ENCODE measurements at regions not wholly inside any gene's neighbourhood (a gene's known extent, or its start where the extent isn't known, plus 50 kb on each side); places are given as distances from the start of the nearest gene placed in this dataset.

DNA sequence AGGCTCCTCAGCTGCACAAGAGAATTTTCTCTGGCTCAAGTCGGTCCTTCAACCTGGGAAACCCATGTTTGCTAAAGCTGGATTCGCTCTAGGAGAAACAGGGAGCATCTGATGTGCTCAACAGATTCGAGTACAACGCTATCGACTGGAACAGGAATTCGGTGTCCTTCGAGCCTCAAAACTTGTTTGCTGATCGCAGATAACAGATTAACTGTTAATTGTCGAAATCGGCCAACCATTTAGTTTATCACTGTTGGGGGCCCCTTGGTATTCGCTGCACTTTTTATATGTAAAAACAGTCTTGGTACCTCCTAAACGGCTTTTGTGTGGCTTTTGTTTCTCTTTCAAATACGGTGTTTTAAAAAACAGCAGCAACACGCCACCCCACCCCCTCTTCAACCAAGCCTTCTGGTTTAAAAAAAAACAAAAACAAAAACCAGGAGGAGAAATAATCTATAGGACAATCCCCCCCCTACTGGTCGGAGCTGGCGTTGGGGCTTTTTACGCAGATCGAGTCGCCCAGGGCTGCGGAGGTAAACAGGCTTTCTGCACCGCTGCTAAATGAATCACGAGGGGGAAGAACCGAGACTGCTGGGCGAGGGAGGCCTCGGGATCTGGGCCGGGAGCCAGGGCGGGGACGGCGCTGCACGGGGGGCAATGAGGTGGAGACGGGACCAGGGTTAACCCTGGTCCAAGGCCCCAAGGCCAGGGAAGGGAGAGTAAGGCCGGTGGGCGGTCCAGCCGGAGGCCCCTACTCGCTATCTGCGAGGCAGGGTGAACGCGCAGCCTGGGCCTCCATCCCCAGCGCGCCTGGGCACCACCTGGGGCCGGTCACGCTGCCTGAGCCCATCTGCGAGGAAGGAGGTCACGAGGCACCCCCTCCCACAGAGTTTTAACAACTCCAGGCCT, 71.7 kb upstream of the BCOR start:
- no peak overlapping the region for H3K4ac ChIP-seq (ENCODE audit: low read depth, low read length)
- H3K79me2 ChIP-seq (ENCODE audit: control insufficient read depth, insufficient read depth, low read length) = no peaks in the 10 kb centered on the region
- no peaks in the 10 kb centered on the region for H3K4me1 ChIP-seq (ENCODE audit: control insufficient read depth, low read depth, low read length)
- H3K9ac ChIP-seq (ENCODE audit: low read length) = no peak overlapping the region
- no CpG with 5 or more reads among the region's 44 CpGs for WGBS (ENCODE audit: extremely low coverage, insufficient coverage, low lambda C conversion rate)
- no peak overlapping the region for H3K23ac ChIP-seq (ENCODE audit: low read length)
- DNase-seq = peak; percentile 85
- H4K8ac ChIP-seq (ENCODE audit: low read depth, low read length) = no peak overlapping the region
- H3K18ac ChIP-seq (ENCODE audit: low read length) = peak overlapping the region; percentile 56
- H3K4me3 ChIP-seq (ENCODE audit: low read length) = no peak overlapping the region
- H3K56ac ChIP-seq (ENCODE audit: low read length) = peak overlapping the region; percentile 34
- no peaks in the 10 kb centered on the region for H3K79me1 ChIP-seq (ENCODE audit: low read length)
- H3K36me3 ChIP-seq (ENCODE audit: control insufficient read depth, insufficient read depth, low read length) = no peaks in the 10 kb centered on the region
- H2BK5ac ChIP-seq (ENCODE audit: low read length) = no peak overlapping the region
- peaks cover 10% of the 10 kb centered on the region for H3K27me3 ChIP-seq (ENCODE audit: insufficient read depth, low read length, poor library complexity)
- H2BK120ac ChIP-seq (ENCODE audit: low read depth, low read length) = no peak overlapping the region
- H2AK5ac ChIP-seq (ENCODE audit: low read length) = no peak overlapping the region
- no peak overlapping the region for H3K27ac ChIP-seq (ENCODE audit: low read depth, low read length)
- no peak overlapping the region for H3K4me2 ChIP-seq (ENCODE audit: low read length)
- H2BK15ac ChIP-seq (replicated peaks; ENCODE audit: low read depth) = no peak overlapping the region
- no peak overlapping the region for H4K5ac ChIP-seq (ENCODE audit: low read length)

DNA sequence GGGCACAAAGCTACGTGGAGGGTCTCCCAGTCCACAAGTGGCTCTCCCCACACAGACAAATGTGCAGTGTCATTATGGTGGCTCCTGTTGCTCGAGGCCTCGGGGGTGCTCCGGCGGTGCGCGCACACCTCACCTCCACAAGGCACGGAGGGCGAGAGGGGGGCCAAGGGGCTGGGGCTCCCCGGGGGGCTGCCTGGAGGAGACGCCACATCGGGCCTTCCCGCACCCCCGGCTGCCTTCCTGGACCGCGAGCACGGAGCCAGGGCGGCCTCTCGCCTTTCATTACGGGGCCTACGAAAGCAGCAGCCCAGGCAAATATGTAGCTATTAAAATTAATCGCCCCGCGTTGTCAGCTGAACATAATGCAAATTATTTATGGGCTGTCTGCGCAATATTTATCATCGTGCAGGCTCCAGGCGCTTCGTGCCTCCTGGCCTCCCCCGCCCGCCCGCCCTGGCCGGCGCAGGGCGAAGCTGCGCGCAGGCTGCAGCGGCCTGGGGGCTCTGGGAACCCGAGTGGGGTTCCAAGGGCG, 70.8 kb upstream of the BCOR start:
- no peak overlapping the region for H3K23ac ChIP-seq (ENCODE audit: low read length)
- H3K4me2 ChIP-seq (ENCODE audit: low read length) = no peak overlapping the region
- H3K4me1 ChIP-seq (ENCODE audit: control insufficient read depth, low read depth, low read length) = no peaks in the 10 kb centered on the region
- peaks cover 10% of the 10 kb centered on the region for H3K27me3 ChIP-seq (ENCODE audit: insufficient read depth, low read length, poor library complexity)
- no peak overlapping the region for H3K56ac ChIP-seq (ENCODE audit: low read length)
- H3K79me2 ChIP-seq (ENCODE audit: control insufficient read depth, insufficient read depth, low read length) = no peaks in the 10 kb centered on the region
- no peak overlapping the region for H2BK120ac ChIP-seq (ENCODE audit: low read depth, low read length)
- no peak overlapping the region for H4K8ac ChIP-seq (ENCODE audit: low read depth, low read length)
- no CpG with 5 or more reads among the region's 39 CpGs for WGBS (ENCODE audit: extremely low coverage, insufficient coverage, low lambda C conversion rate)
- no peak overlapping the region for H3K9ac ChIP-seq (ENCODE audit: low read length)
- no peak overlapping the region for H3K4ac ChIP-seq (ENCODE audit: low read depth, low read length)
- no peak overlapping the region for H2BK15ac ChIP-seq (replicated peaks; ENCODE audit: low read depth)
- no peak overlapping the region for H3K27ac ChIP-seq (ENCODE audit: low read depth, low read length)
- H3K36me3 ChIP-seq (ENCODE audit: control insufficient read depth, insufficient read depth, low read length) = no peaks in the 10 kb centered on the region
- peak overlapping the region; percentile 56 for H3K18ac ChIP-seq (ENCODE audit: low read length)
- H4K5ac ChIP-seq (ENCODE audit: low read length) = no peak overlapping the region
- peak; percentile 1 for DNase-seq
- H3K4me3 ChIP-seq (ENCODE audit: low read length) = no peak overlapping the region
- H2BK5ac ChIP-seq (ENCODE audit: low read length) = no peak overlapping the region
- no peak overlapping the region for H2AK5ac ChIP-seq (ENCODE audit: low read length)
- H3K79me1 ChIP-seq (ENCODE audit: low read length) = no peaks in the 10 kb centered on the region

DNA sequence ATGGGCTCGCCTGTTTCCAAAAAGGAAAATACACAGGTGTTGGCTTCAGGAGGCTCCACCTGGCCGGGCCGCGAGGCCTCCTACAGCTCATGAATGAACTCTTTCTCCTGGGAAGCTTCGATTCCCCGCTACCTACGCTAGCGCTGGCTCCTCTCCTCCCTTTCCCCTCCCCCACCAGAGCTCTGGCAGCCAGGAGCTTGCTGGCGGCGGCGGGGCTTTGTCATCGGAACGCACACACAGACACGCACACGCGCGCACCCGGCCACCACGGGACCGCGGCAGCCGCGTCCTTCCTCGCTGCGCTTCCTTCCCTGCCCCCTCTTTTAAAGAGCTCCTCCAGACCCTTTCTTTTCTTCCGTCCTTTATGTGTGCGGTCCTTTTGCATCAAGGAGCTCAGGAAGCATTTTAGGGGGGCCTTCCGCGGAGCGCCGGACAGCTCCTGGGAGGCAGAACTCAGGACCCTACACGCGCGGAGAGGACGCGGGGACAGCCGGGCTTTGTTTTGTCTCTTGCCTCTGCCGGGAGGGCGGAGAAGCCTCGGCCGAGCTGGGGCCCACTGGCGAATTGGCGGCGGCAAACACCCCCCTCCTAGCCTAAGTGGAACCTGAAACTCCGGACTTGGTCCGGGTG, 70.2 kb upstream of the BCOR start:
- Histone ChIP-seq H3K18ac (ENCODE audit: low read length) (peak overlapping the region; percentile 56), H3K79me1 (ENCODE audit: low read length) (no peaks in the 10 kb centered on the region), H3K9ac (ENCODE audit: low read length) (peak overlapping the region; percentile 32), H2BK120ac (ENCODE audit: low read depth, low read length) (no peak overlapping the region), H3K4me1 (ENCODE audit: control insufficient read depth, low read depth, low read length) (no peaks in the 10 kb centered on the region), H3K36me3 (ENCODE audit: control insufficient read depth, insufficient read depth, low read length) (no peaks in the 10 kb centered on the region), H3K4me2 (ENCODE audit: low read length) (no peak overlapping the region), H2BK5ac (ENCODE audit: low read length) (no peak overlapping the region), H3K27ac (ENCODE audit: low read depth, low read length) (no peak overlapping the region), H3K79me2 (ENCODE audit: control insufficient read depth, insufficient read depth, low read length) (no peaks in the 10 kb centered on the region), H4K8ac (ENCODE audit: low read depth, low read length) (no peak overlapping the region), H2BK15ac (replicated peaks; ENCODE audit: low read depth) (no peak overlapping the region), H3K27me3 (ENCODE audit: insufficient read depth, low read length, poor library complexity) (peaks cover 10% of the 10 kb centered on the region), H3K23ac (ENCODE audit: low read length) (no peak overlapping the region), H3K56ac (ENCODE audit: low read length) (peak overlapping the region; percentile 25), H2AK5ac (ENCODE audit: low read length) (no peak overlapping the region), H4K5ac (ENCODE audit: low read length) (no peak overlapping the region), H3K4me3 (ENCODE audit: low read length) (no peak overlapping the region), H3K4ac (ENCODE audit: low read depth, low read length) (no peak overlapping the region)
- DNase-seq = peak; percentile 67
- no CpG with 5 or more reads among the region's 46 CpGs for WGBS (ENCODE audit: extremely low coverage, insufficient coverage, low lambda C conversion rate)

DNA sequence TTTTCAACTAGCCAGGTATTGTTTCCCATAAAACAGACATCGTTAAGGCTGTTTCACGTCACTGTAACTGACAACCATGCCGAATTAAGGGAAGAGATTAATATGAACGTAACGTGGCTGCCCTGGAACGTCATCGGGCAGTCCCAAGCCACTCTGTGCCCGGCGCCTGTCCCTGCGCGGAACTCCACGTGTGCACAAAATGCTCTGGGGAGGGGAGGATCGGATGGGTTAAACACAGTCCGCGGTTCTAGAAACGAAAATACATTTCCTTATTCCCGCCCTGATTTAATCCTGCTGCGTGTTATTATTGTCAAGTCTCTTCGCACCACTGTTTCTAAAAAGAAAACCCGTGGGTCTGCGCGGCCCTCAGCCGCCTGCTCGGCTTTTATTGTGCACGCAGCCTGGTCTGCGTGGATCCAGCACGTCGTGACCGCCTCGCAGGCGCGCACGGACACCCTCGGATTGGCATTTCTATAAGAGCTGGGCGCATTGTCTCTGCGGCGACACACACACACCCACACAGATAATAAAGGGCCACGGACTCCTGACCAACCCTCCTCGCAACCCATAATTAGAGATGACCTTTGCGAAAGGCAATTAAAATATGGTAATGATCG, 69.6 kb upstream of the BCOR start:
- Histone ChIP-seq H3K27ac (ENCODE audit: low read depth, low read length) (no peak overlapping the region), H2AK5ac (ENCODE audit: low read length) (no peak overlapping the region), H3K9ac (ENCODE audit: low read length) (no peak overlapping the region), H2BK15ac (replicated peaks; ENCODE audit: low read depth) (no peak overlapping the region), H4K8ac (ENCODE audit: low read depth, low read length) (no peak overlapping the region), H3K4ac (ENCODE audit: low read depth, low read length) (no peak overlapping the region), H4K5ac (ENCODE audit: low read length) (no peak overlapping the region), H3K79me1 (ENCODE audit: low read length) (no peaks in the 10 kb centered on the region), H2BK5ac (ENCODE audit: low read length) (no peak overlapping the region), H3K79me2 (ENCODE audit: control insufficient read depth, insufficient read depth, low read length) (no peaks in the 10 kb centered on the region), H3K27me3 (ENCODE audit: insufficient read depth, low read length, poor library complexity) (peaks cover 10% of the 10 kb centered on the region), H2BK120ac (ENCODE audit: low read depth, low read length) (no peak overlapping the region), H3K56ac (ENCODE audit: low read length) (no peak overlapping the region), H3K4me3 (ENCODE audit: low read length) (no peak overlapping the region), H3K18ac (ENCODE audit: low read length) (no peak overlapping the region), H3K4me2 (ENCODE audit: low read length) (no peak overlapping the region), H3K4me1 (ENCODE audit: control insufficient read depth, low read depth, low read length) (no peaks in the 10 kb centered on the region), H3K36me3 (ENCODE audit: control insufficient read depth, insufficient read depth, low read length) (no peaks in the 10 kb centered on the region), H3K23ac (ENCODE audit: low read length) (no peak overlapping the region)
- DNase-seq = no peak
- no CpG with 5 or more reads among the region's 41 CpGs for WGBS (ENCODE audit: extremely low coverage, insufficient coverage, low lambda C conversion rate)

DNA sequence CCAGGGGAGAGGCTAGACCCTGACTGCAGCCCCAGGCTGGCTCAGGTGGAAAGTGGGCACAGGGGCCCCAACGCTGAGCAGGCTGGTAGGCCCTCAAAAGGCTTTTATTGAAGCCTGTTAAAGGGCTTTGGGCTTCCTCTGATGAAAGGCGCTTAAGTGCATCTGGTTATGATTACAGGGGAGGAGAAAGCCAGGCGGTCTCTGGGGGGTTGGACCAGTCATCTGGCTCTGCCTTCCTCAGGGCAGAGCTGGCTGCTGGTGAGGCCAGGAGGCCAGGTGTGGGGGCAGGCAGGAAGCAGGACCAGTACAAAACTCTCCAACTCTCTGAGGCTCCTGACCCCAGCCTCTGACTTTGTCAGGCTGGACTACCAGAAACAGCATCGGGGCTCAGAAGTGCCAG, 68.8 kb upstream of the BCOR start:
- Histone ChIP-seq H3K79me2 (ENCODE audit: control insufficient read depth, insufficient read depth, low read length) (no peaks in the 10 kb centered on the region), H3K79me1 (ENCODE audit: low read length) (no peaks in the 10 kb centered on the region), H4K8ac (ENCODE audit: low read depth, low read length) (no peak overlapping the region), H3K36me3 (ENCODE audit: control insufficient read depth, insufficient read depth, low read length) (no peaks in the 10 kb centered on the region), H3K4me1 (ENCODE audit: control insufficient read depth, low read depth, low read length) (no peaks in the 10 kb centered on the region), H2BK120ac (ENCODE audit: low read depth, low read length) (no peak overlapping the region), H3K4ac (ENCODE audit: low read depth, low read length) (no peak overlapping the region), H2BK5ac (ENCODE audit: low read length) (no peak overlapping the region), H2AK5ac (ENCODE audit: low read length) (no peak overlapping the region), H3K4me3 (ENCODE audit: low read length) (no peak overlapping the region), H3K56ac (ENCODE audit: low read length) (no peak overlapping the region), H2BK15ac (replicated peaks; ENCODE audit: low read depth) (no peak overlapping the region), H3K4me2 (ENCODE audit: low read length) (no peak overlapping the region), H3K27me3 (ENCODE audit: insufficient read depth, low read length, poor library complexity) (peaks cover 10% of the 10 kb centered on the region), H3K23ac (ENCODE audit: low read length) (no peak overlapping the region), H3K18ac (ENCODE audit: low read length) (no peak overlapping the region), H3K27ac (ENCODE audit: low read depth, low read length) (no peak overlapping the region), H4K5ac (ENCODE audit: low read length) (no peak overlapping the region), H3K9ac (ENCODE audit: low read length) (no peak overlapping the region)
- peak; percentile 5 for DNase-seq
- WGBS (ENCODE audit: extremely low coverage, insufficient coverage, low lambda C conversion rate) = no CpG with 5 or more reads among the region's 4 CpGs
